OCI-LY7 (cell line): ENCODE measurements at regions not wholly inside any gene's neighbourhood (a gene's known extent, or its start where the extent isn't known, plus 50 kb on each side); places are given as distances from the start of the nearest gene placed in this dataset.

Source experiments
- EZH2phosphoT487 ChIP-seq: fragments of 200-600 bp; sonication (generic); IDR thresholded peaks from 2 replicates; pipeline ENCODE4 v1.6.1; 2018; ENCODE audit warnings: low read depth, borderline replicate concordance, mild to moderate bottlenecking, mixed run types, antibody characterized with exemption, low read length, moderate library complexity, mixed read lengths
- TF ChIP-seq, protein P1 (sequence below): fragments of 200-600 bp; sonication (generic); conservative IDR thresholded peaks from 2 replicates; pipeline ENCODE4 v1.5.1; 2014; ENCODE audit warnings: mild to moderate bottlenecking, antibody characterized with exemption, low read length, moderate library complexity, mixed read lengths

DNA sequence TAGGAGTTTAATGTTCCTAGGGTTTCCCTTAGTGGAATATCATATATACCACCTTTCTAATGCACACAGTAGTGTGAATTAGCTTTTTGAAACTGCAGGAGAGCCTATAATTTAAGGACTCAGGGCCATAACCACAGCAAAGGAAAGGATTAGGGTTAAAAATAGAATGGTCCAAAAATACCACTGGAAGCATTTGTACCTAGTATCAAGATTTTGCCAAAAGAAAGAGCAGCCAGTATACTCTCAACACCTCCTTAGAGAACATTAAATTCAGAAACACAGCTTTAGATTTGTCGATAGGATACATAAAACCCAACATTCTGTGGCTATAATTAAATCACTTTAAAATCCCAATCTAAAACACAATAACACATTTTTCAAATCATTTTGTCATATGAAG is 634.9 kb downstream of the EPHA4 start:
- TF ChIP-seq, protein P1, sequence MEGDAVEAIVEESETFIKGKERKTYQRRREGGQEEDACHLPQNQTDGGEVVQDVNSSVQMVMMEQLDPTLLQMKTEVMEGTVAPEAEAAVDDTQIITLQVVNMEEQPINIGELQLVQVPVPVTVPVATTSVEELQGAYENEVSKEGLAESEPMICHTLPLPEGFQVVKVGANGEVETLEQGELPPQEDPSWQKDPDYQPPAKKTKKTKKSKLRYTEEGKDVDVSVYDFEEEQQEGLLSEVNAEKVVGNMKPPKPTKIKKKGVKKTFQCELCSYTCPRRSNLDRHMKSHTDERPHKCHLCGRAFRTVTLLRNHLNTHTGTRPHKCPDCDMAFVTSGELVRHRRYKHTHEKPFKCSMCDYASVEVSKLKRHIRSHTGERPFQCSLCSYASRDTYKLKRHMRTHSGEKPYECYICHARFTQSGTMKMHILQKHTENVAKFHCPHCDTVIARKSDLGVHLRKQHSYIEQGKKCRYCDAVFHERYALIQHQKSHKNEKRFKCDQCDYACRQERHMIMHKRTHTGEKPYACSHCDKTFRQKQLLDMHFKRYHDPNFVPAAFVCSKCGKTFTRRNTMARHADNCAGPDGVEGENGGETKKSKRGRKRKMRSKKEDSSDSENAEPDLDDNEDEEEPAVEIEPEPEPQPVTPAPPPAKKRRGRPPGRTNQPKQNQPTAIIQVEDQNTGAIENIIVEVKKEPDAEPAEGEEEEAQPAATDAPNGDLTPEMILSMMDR, result no peak
- no peak for TF ChIP-seq EZH2phosphoT487
